ENCODE measurements at regions not wholly inside any gene's neighbourhood (a gene's known extent, or its start where the extent isn't known, plus 50 kb on each side); places are given as distances from the start of the nearest gene placed in this dataset.

GRCh38 chr2:139260052-139260430 lies 479.9 kb upstream of the NXPH2 start:
- H3K36me3 ChIP-seq (ENCODE audit: low read depth, missing control alignments): no peaks in the 10 kb centered on the region
- no peak for DNase-seq
- H3K9me3 ChIP-seq: no peaks in the 10 kb centered on the region
- H3K4me3 ChIP-seq: no peak overlapping the region
- H3K4me1 ChIP-seq: no peaks in the 10 kb centered on the region
- no peak for TF ChIP-seq POLR2A (IDR thresholded peaks at IDR 0.05)
- no peak for TF ChIP-seq CTCF (IDR thresholded peaks at IDR 0.05)
- WGBS, 2 donors: 76 to 79% methylated on average over 2 of the region's 2 CpGs
- no peaks in the 10 kb centered on the region for H3K27me3 ChIP-seq
- no peak overlapping the region for H3K27ac ChIP-seq
- intact Hi-C loops (cut with DNase I; ENCODE audit: low total_unique reads): no loop called here

- TF ChIP-seq CTCF (IDR thresholded peaks at IDR 0.05) (no peak), POLR2A (IDR thresholded peaks at IDR 0.05) (no peak)
- Histone ChIP-seq H3K4me1 (no peaks in the 10 kb centered on the region), H3K36me3 (ENCODE audit: low read depth, missing control alignments) (no peaks in the 10 kb centered on the region), H3K27me3 (no peaks in the 10 kb centered on the region), H3K9me3 (no peaks in the 10 kb centered on the region), H3K4me3 (no peak overlapping the region), H3K27ac (no peak overlapping the region)
- WGBS, 2 donors: 94 to 95% methylated on average over 5 of the region's 5 CpGs
- intact Hi-C loops (cut with DNase I; ENCODE audit: low total_unique reads): no loop called here
- no peak for DNase-seq
Observed at GRCh38 chr2:139259422-139260051, 479.3 kb upstream of the NXPH2 start.

- TF ChIP-seq CTCF (IDR thresholded peaks at IDR 0.05) (no peak), POLR2A (IDR thresholded peaks at IDR 0.05) (no peak)
- DNase-seq: no peak
- H3K4me1 ChIP-seq: no peaks in the 10 kb centered on the region
- intact Hi-C loops (cut with DNase I; ENCODE audit: low total_unique reads): no loop called here
- H3K36me3 ChIP-seq (ENCODE audit: low read depth, missing control alignments): no peaks in the 10 kb centered on the region
- no peak overlapping the region for H3K4me3 ChIP-seq
- H3K27me3 ChIP-seq: no peaks in the 10 kb centered on the region
- H3K27ac ChIP-seq: no peak overlapping the region
- WGBS, 2 donors: 85 to 87% methylated on average over 3 of the region's 3 CpGs
- no peaks in the 10 kb centered on the region for H3K9me3 ChIP-seq
Observed at GRCh38 chr2:139241286-139241685, 461.1 kb upstream of the NXPH2 start.

- TF ChIP-seq POLR2A (IDR thresholded peaks at IDR 0.05) (no peak), CTCF (IDR thresholded peaks at IDR 0.05) (no peak)
- no peaks in the 10 kb centered on the region for H3K9me3 ChIP-seq
- no peaks in the 10 kb centered on the region for H3K4me1 ChIP-seq
- no peaks in the 10 kb centered on the region for H3K36me3 ChIP-seq (ENCODE audit: low read depth, missing control alignments)
- H3K27me3 ChIP-seq: no peaks in the 10 kb centered on the region
- 89 to 90% methylated on average over 3 of the region's 3 CpGs for WGBS, 2 donors
- intact Hi-C loops (cut with DNase I; ENCODE audit: low total_unique reads): no loop called here
- no peak for DNase-seq
- no peak overlapping the region for H3K27ac ChIP-seq
- no peak overlapping the region for H3K4me3 ChIP-seq
Observed at GRCh38 chr2:139237023-139237422, 456.8 kb upstream of the NXPH2 start.

- WGBS, 2 donors: 66 to 68% methylated on average over 5 of the region's 5 CpGs
- no peaks in the 10 kb centered on the region for H3K36me3 ChIP-seq (ENCODE audit: low read depth, missing control alignments)
- intact Hi-C loops (cut with DNase I; ENCODE audit: low total_unique reads): no loop called here
- H3K27ac ChIP-seq: no peak overlapping the region
- no peaks in the 10 kb centered on the region for H3K27me3 ChIP-seq
- no peaks in the 10 kb centered on the region for H3K4me1 ChIP-seq
- no peak for DNase-seq
- H3K4me3 ChIP-seq: no peak overlapping the region
- TF ChIP-seq CTCF (IDR thresholded peaks at IDR 0.05) (no peak), POLR2A (IDR thresholded peaks at IDR 0.05) (no peak)
- no peaks in the 10 kb centered on the region for H3K9me3 ChIP-seq
Observed at GRCh38 chr2:139230881-139231280, 450.7 kb upstream of the NXPH2 start.

Data from testis (tissue), 2 donors.